Erythroblast (primary cell): ENCODE measurements at regions not wholly inside any gene's neighbourhood (a gene's known extent, or its start where the extent isn't known, plus 50 kb on each side); places are given as distances from the start of the nearest gene placed in this dataset.

Experiments used
- DNase-seq, 2 experiments: peaks; one replicate each; lab custom pipeline; 2025; lab: John Stamatoyannopoulos, UW
- GATA1 ChIP-seq: IDR thresholded peaks from 2 replicates; pipeline ENCODE4 v1.6.1; 2011; ENCODE audit warnings: low read depth, mild to moderate bottlenecking, control low read depth, low read length, moderate library complexity
- POLR2A ChIP-seq: IDR thresholded peaks from 2 replicates; pipeline ENCODE4 v1.6.1; 2011; ENCODE audit warnings: mild to moderate bottlenecking, low read length

DNA sequence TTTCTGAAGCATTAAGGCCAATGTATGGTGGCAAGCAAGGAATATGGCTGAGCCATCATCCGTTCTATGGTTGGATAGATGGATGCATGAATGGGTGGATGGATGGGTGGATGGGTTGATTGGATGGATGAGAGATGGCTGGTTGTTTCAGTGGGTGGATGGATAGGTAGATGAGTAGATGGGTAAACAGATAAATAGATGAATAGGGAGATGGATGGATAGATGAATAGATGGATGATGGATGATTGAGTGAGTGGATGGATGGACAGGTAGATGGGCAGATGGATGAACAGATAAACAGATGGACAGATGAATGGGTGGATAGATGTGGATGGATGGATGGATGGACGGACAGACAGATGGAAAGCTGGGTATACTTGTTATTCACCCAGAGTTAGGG lies 92.6 kb upstream of the ZNF618 start:
- no peak for DNase-seq
- TF ChIP-seq POLR2A (no peak), GATA1 (no peak)

GRCh38 chr9:113785334-113785733 lies 90.8 kb upstream of the ZNF618 start:
- TF ChIP-seq GATA1 (no peak), POLR2A (no peak)
- DNase-seq = no peak

DNA sequence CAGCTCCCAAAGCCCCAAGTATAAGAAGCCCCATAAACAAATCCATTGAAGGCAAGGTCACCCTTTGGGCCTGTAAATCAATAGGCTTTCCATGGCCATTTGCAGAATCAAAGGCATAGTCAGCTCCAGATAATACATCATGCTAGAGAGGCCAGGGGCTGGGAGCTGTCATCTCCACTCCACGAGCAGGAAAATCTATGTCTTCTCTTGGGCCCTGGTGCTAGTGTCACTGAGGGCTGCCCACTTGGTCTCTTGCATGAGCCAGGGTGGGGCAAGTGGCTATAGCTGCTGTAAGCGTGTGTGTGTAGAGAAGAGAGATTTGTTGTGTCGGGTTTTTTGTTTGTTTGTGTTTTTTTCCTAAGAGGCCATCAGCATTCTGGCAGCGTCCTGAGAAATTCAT lies 90.0 kb upstream of the ZNF618 start:
- TF ChIP-seq POLR2A (no peak), GATA1 (no peak)
- DNase-seq = no peak

DNA sequence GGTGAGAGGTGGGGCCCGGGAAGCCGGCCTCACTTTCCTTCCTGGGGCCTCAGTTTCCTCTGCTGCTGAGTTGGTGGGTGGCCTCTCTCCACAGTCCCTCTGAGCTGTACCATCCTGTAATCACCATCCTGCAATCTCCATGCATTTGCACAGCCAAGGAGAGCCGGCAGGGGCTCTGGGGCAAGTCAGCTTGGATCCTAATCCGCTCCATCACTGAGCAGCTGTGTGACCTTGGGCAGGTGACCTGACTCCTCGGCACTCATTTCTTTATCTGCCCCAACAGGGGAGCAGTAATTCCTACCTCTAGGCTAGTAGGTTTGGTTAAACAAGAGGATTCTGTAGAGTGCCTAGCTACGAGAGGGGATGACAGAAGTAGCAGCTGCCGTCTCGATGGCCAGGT lies 88.2 kb upstream of the ZNF618 start:
- TF ChIP-seq POLR2A (no peak), GATA1 (no peak)
- DNase-seq = no peak

GRCh38 chr9:113788616-113789330 lies 87.3 kb upstream of the ZNF618 start:
- TF ChIP-seq GATA1 (no peak), POLR2A (no peak)
- DNase-seq = no peak

GRCh38 chr9:113790093-113790492 lies 86.0 kb upstream of the ZNF618 start:
- TF ChIP-seq POLR2A = no peak
- TF ChIP-seq GATA1 = no peak
- no peak for DNase-seq

- no peak for DNase-seq
- TF ChIP-seq GATA1 (no peak), POLR2A (no peak)
Observed at GRCh38 chr9:113793558-113793957, 82.6 kb upstream of the ZNF618 start.

DNA sequence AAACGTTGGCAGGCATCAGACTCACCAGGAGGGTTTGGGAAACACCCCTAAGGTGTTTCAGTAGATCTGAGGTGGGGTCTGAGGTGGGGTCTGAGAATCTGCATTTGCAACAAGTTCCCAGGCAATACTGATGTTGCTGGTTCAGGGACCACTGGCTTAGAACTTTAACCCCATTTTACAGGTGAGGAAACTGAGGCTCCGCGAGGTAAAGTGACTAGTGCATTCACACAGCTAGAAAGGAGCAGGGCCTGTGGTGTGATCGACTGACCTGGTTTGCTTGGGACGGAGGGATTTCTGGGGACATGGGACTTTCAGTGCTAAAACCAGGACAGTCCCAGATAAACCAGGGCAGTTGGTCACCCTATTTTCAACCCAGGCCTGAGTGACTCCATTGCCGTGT lies 81.4 kb upstream of the ZNF618 start:
- DNase-seq = no peak
- no peak for TF ChIP-seq GATA1
- TF ChIP-seq POLR2A = no peak

GRCh38 chr9:113795811-113796392 lies 80.2 kb upstream of the ZNF618 start:
- TF ChIP-seq POLR2A = no peak
- no peak for TF ChIP-seq GATA1
- DNase-seq = no peak

DNA sequence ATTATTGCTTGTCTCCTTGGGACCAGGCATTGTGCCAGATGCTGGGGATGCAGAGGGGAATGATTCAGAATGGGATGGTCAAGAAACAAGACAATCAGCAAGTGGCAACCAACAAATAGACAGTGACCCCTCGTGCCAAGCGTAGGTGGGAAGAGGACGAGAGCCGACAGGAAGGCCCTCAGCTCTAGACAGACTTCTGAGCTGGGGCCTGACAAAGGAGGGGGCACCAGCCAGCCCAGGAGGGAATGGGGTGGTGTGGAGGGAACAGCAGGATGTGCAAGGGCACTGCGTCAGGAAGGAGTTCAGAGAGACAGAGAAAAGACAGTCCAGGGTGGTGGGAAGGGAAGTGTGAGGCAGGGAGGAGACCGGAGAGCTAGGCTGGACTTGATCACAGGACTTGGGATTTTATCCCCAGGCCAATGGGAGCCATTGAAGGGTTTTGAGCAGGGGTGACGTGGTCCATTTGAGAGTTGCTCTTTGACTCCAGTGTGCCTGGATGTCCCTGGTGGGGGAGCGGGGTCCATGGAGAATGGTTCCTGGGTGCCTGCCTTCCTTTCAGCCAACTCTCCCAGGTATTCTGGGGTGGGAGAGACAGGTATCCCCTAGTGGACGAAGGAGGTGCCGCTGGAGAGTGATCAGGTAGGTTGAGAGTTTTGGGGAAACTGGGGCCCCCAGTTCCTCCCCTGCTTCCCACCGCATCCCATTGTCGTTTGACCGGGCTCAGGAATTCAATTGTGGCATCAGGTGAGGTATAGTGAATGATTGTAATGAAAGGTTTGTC lies 79.3 kb upstream of the ZNF618 start:
- DNase-seq = no peak
- TF ChIP-seq GATA1 (no peak), POLR2A (no peak)

- TF ChIP-seq GATA1 = no peak
- TF ChIP-seq POLR2A = no peak
- no peak for DNase-seq
Observed at GRCh38 chr9:113798062-113799030, 77.8 kb upstream of the ZNF618 start.

DNA sequence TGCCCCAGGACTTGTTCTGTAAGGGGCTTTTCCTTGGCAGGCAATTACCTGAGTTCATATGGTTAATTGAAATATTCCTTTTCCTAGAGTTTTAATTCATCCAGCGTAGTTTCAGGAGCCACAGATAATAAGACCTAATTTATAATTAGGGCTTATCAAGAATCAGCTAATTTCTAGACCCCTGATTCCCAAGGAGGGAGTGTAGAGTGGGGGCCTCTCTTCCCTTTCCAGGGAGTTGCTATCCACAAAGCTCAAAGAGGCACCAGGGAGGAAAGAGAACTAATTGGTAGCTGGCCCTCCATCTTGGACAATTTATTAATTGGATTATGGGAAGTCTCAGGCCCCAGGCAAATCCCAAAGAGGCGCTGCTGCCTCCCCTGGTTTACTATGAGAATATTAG lies 75.8 kb upstream of the ZNF618 start:
- TF ChIP-seq POLR2A (no peak), GATA1 (no peak)
- no peak for DNase-seq
